H1 (cell line): ENCODE measurements at regions not wholly inside any gene's neighbourhood (a gene's known extent, or its start where the extent isn't known, plus 50 kb on each side); places are given as distances from the start of the nearest gene placed in this dataset.

Experiments
- JUN ChIP-seq: IDR thresholded peaks from 2 replicates; pipeline ENCODE4 v1.6.1; 2011; ENCODE audit warnings: low read depth, mild to moderate bottlenecking, improper control_type of control experiment, low read length
- POLR2A ChIP-seq, 2 experiments: IDR thresholded peaks; 1 replicate in 1 of 2; 2 replicates in 1 of 2; pipeline ENCODE4 v1.6.1; 2011; ENCODE audit warnings: low read depth in 2 of 2, low read length in 2 of 2, mild to moderate bottlenecking in 2 of 2; ENCODE audit errors: control extremely low read depth in 1 of 2
- POLR2AphosphoS5 ChIP-seq: IDR thresholded peaks from 2 replicates; pipeline ENCODE4 v1.6.1; 2011; ENCODE audit warnings: low read depth, low read length
- RAD21 ChIP-seq, 2 experiments: IDR thresholded peaks in 1 of 2; conservative IDR thresholded peaks in 1 of 2; 2 replicates each; pipeline ENCODE4 v1.6.1; 2011; ENCODE audit warnings: low read depth in 2 of 2, low read length in 2 of 2, improper control_type of control experiment in 1 of 2, inconsistent platforms in 1 of 2, mild to moderate bottlenecking in 1 of 2, moderate library complexity in 1 of 2
- SIN3A ChIP-seq, 2 experiments: IDR thresholded peaks in 1 of 2; conservative IDR thresholded peaks in 1 of 2; 2 replicates each; pipeline ENCODE4 v1.6.1; 2011 to 2012; ENCODE audit warnings: low read length in 2 of 2, improper control_type of control experiment in 1 of 2, low read depth in 1 of 2, mild to moderate bottlenecking in 1 of 2
- TAF1 ChIP-seq: IDR thresholded peaks from 2 replicates; pipeline ENCODE4 v1.6.1; 2011; ENCODE audit warnings: mild to moderate bottlenecking, low read depth, low read length
- TCF12 ChIP-seq: IDR thresholded peaks from 2 replicates; pipeline ENCODE4 v1.6.1; 2011; ENCODE audit warnings: low read depth, mild to moderate bottlenecking, low read length
- TF ChIP-seq, protein P1 (sequence below), 3 experiments: IDR thresholded peaks; 1 replicate in 2 of 3; 2 replicates in 1 of 3; pipeline versions ENCODE4 v1.5.1 to v1.6.1; 2011; ENCODE audit warnings: low read length in 3 of 3, mild to moderate bottlenecking in 3 of 3, inconsistent platforms in 2 of 3, low read depth in 1 of 3, moderate library complexity in 1 of 3; ENCODE audit not compliant: insufficient read depth in 1 of 3; ENCODE audit errors: control extremely low read depth in 1 of 3

DNA sequence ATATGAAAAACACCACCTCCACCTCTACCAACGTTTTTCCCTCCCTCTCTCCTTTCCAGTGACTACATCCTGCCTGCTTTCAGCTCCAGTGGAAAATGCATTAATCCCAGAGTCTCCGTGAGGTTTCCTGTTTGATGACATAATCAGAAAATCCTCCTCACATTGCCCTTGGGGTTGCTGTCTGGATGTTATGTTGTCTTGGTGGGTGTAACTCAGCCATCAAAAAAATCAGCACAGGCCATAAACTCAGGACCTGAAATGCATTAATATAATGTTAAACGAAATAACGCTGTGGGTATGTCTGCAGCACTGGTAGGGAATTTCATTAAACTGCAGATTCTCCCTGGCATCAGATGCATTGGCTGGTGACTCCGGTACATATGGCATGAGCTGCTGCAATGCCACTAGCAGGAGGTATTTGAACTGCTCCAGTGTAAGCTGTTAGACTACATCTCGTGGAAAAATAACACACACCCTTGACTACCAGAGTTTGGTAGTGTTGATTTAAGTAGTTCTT, 297.8 kb downstream of the PRL start:
- TF ChIP-seq POLR2AphosphoS5 (no peak), POLR2A (IDR thresholded peaks at IDR 0.05; ENCODE audit: control extremely low read depth in 1 of 2, low read depth in 2 of 2, low read length in 2 of 2) (no peak), SIN3A (conservative IDR thresholded peaks at IDR 0.05 in 1 of 2, IDR thresholded peaks at IDR 0.05 in 1 of 2; ENCODE audit: low read depth in 1 of 2, low read length in 2 of 2) (no peak), JUN (no peak), TAF1 (no peak), TCF12 (no peak), RAD21 (IDR thresholded peaks at IDR 0.05 in 1 of 2, conservative IDR thresholded peaks at IDR 0.05 in 1 of 2; ENCODE audit: low read depth in 2 of 2, low read length in 2 of 2) (no peak)
- TF ChIP-seq, protein P1, sequence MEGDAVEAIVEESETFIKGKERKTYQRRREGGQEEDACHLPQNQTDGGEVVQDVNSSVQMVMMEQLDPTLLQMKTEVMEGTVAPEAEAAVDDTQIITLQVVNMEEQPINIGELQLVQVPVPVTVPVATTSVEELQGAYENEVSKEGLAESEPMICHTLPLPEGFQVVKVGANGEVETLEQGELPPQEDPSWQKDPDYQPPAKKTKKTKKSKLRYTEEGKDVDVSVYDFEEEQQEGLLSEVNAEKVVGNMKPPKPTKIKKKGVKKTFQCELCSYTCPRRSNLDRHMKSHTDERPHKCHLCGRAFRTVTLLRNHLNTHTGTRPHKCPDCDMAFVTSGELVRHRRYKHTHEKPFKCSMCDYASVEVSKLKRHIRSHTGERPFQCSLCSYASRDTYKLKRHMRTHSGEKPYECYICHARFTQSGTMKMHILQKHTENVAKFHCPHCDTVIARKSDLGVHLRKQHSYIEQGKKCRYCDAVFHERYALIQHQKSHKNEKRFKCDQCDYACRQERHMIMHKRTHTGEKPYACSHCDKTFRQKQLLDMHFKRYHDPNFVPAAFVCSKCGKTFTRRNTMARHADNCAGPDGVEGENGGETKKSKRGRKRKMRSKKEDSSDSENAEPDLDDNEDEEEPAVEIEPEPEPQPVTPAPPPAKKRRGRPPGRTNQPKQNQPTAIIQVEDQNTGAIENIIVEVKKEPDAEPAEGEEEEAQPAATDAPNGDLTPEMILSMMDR (IDR thresholded peaks at IDR 0.05; ENCODE audit: control extremely low read depth in 1 of 3, insufficient read depth in 1 of 3, low read depth in 1 of 3, low read length in 3 of 3), result no peak
